ENCODE measurements at regions not wholly inside any gene's neighbourhood (a gene's known extent, or its start where the extent isn't known, plus 50 kb on each side); places are given as distances from the start of the nearest gene placed in this dataset.

GRCh38 chr20:57996465-57996864, 232.0 kb downstream of the ANKRD60 start:
- no peaks in the 10 kb centered on the region for H3K79me2 ChIP-seq (ENCODE audit: control insufficient read depth in 1 of 2, insufficient read depth in 2 of 2, low read length in 2 of 2)
- POLR2A ChIA-PET (ENCODE audit: partially characterized antibody), result no interaction called here
- H4K20me1 ChIP-seq (replicated peaks in 1 of 2; ENCODE audit: control insufficient read depth in 1 of 2, insufficient read depth in 2 of 2, low read length in 2 of 2), result no peaks in the 10 kb centered on the region
- no peak for FAIRE-seq
- no peak overlapping the region for H3K27ac ChIP-seq (ENCODE audit: low read depth, low read length)
- no peak for DNase-seq (ENCODE audit: low read depth in 1 of 2, low spot score in 2 of 2)
- H2AK5ac ChIP-seq (ENCODE audit: low read depth, low read length), result no peak overlapping the region
- H2AFZ ChIP-seq (ENCODE audit: low read length), result no peak overlapping the region
- H3K4me1 ChIP-seq (replicated peaks in 1 of 4; ENCODE audit: control insufficient read depth in 3 of 4, insufficient read depth in 4 of 4, low read length in 3 of 4), result peaks cover 0 to 7% (median 6%) of the 10 kb centered on the region in 4 experiments; a peak in 5 of 7 replicates
- H3K18ac ChIP-seq (ENCODE audit: extremely low read depth, low read length), result no peak overlapping the region
- H4K5ac ChIP-seq (ENCODE audit: insufficient read length, low read depth, low read length), result no peak overlapping the region
- H3K14ac ChIP-seq (ENCODE audit: insufficient read length), result no peak overlapping the region
- no peak overlapping the region for H4K8ac ChIP-seq (ENCODE audit: extremely low read depth, insufficient read depth, low read length)
- peaks cover 3% of the 10 kb centered on the region; the same call in 1 of the 2 replicates for H3K23me2 ChIP-seq (ENCODE audit: low read depth, low read length)
- H4K91ac ChIP-seq (replicated peaks; ENCODE audit: insufficient read length, low read length), result no peak overlapping the region
- no peak overlapping the region for H3K9ac ChIP-seq (replicated peaks in 1 of 4; ENCODE audit: extremely low read depth in 1 of 4, low read depth in 3 of 4, low read length in 3 of 4)
- H2BK20ac ChIP-seq (ENCODE audit: low read length), result no peak overlapping the region
- H3K56ac ChIP-seq (replicated peaks; ENCODE audit: insufficient read length, low read depth, low read length), result no peak overlapping the region
- WGBS, 2 experiments (ENCODE audit: extremely low coverage in 1 of 2, insufficient coverage in 1 of 2, insufficient read length in 1 of 2, insufficient replicate concordance in 2 of 2, low coverage in 1 of 2, low lambda C conversion rate in 2 of 2, missing lambda C conversion rate in 1 of 2), result 92% methylated on average over 3 of the region's 3 CpGs; no CpG with 5 or more reads in 1 of the 2 experiments
- H3K36me3 ChIP-seq (ENCODE audit: control insufficient read depth in 2 of 4, insufficient read depth in 4 of 4, low read length in 3 of 4), result no peaks in the 10 kb centered on the region
- no peak overlapping the region for H2BK15ac ChIP-seq (ENCODE audit: low read length)
- CTCF ChIA-PET (ENCODE audit: partially characterized antibody), result interaction anchor here (0.9 to 1.1 kb wide), 3 partner anchors 9 to 404 kb away, joined by 3 read pairs; no protein-coding TSS in a partner anchor
- H3K27me3 ChIP-seq (replicated peaks in 1 of 4; ENCODE audit: control insufficient read depth in 3 of 4, extremely low read depth in 1 of 4, insufficient read depth in 3 of 4, low read length in 3 of 4), result 0 out of 7 replicates have a peak, but pooled peaks cover 0 to 3% (median 0%) of the 10 kb centered on the region in 4 experiments
- no peak overlapping the region for H3K4me3 ChIP-seq (ENCODE audit: extremely low read depth in 1 of 4, insufficient read depth in 2 of 4, low read depth in 3 of 4, low read length in 4 of 4)
- H3K23ac ChIP-seq (ENCODE audit: insufficient read length), result no peak overlapping the region
- no peak overlapping the region for H2BK12ac ChIP-seq (ENCODE audit: low read depth, low read length)
- H3K9me3 ChIP-seq (ENCODE audit: insufficient read depth in 2 of 2, low read depth in 1 of 2, low read length in 1 of 2), result no peaks in the 10 kb centered on the region
- H3K4me2 ChIP-seq (ENCODE audit: insufficient read depth in 1 of 2, low read depth in 2 of 2, low read length in 2 of 2), result no peak overlapping the region
- H2BK5ac ChIP-seq (ENCODE audit: low read depth, low read length), result no peak overlapping the region
- H2BK120ac ChIP-seq (replicated peaks; ENCODE audit: low read depth, low read length), result no peak overlapping the region
- H3K4ac ChIP-seq (replicated peaks; ENCODE audit: insufficient read length, low read depth, low read length), result no peak overlapping the region
- no peaks in the 10 kb centered on the region for H3K79me1 ChIP-seq (ENCODE audit: low read depth, low read length)
- TF ChIP-seq RNF2 (IDR thresholded peaks at IDR 0.05; ENCODE audit: borderline replicate concordance, low read depth, low read length, missing control alignments, poor library complexity, severe bottlenecking), result no peak
- TF ChIP-seq ATF2 (IDR thresholded peaks at IDR 0.05; ENCODE audit: low read length), result no peak
- TF ChIP-seq HDAC6 (IDR thresholded peaks at IDR 0.05; ENCODE audit: low read depth, low read length), result no peak
- no peak for TF ChIP-seq BCL11A (IDR thresholded peaks at IDR 0.05; ENCODE audit: low read depth in 2 of 2, low read length in 2 of 2)
- TF ChIP-seq KDM4A (IDR thresholded peaks at IDR 0.05; ENCODE audit: low read depth, low read length, severe bottlenecking), result no peak
- no peak for TF ChIP-seq YY1 (IDR thresholded peaks at IDR 0.05; ENCODE audit: low read depth, low read length)
- TF ChIP-seq SIRT6 (IDR thresholded peaks at IDR 0.05; ENCODE audit: low read length), result no peak
- no peak for TF ChIP-seq TBP (IDR thresholded peaks at IDR 0.05; ENCODE audit: low read depth, low read length)
- no peak for TF ChIP-seq CREB1 (IDR thresholded peaks at IDR 0.05)
- no peak for TF ChIP-seq EP300 (IDR thresholded peaks at IDR 0.05; ENCODE audit: borderline replicate concordance in 1 of 2, low read depth in 2 of 2, low read length in 2 of 2)
- no peak for TF ChIP-seq RXRA (IDR thresholded peaks at IDR 0.05; ENCODE audit: insufficient read depth, low read depth, low read length)
- TF ChIP-seq SP2 (IDR thresholded peaks at IDR 0.05; ENCODE audit: low read length), result no peak
- TF ChIP-seq RBBP5 (IDR thresholded peaks at IDR 0.05; ENCODE audit: borderline replicate concordance, low read depth, low read length), result no peak

Measured in H1 (cell line).